GM08714 (cell line): ENCODE measurements at regions not wholly inside any gene's neighbourhood (a gene's known extent, or its start where the extent isn't known, plus 50 kb on each side); places are given as distances from the start of the nearest gene placed in this dataset.
"Not testable (repeated sequence)": the region's sequence is repeated elsewhere in the genome, so short reads cannot be mapped to it uniquely, and the experiment has no call there.

Experiments used
- H3K4me3 ChIP-seq: fragments of 200-500 bp; sonication (Bioruptor generic); 2 replicates; pipeline ENCODE4 v1.5.1; 2014; ENCODE audit warnings: mild to moderate bottlenecking, low read length, inconsistent platforms
- ZNF274 ChIP-seq: IDR thresholded peaks from 2 replicates; pipeline ENCODE4 v1.6.1; 2012; ENCODE audit warnings: mild to moderate bottlenecking, low read depth, low read length

DNA sequence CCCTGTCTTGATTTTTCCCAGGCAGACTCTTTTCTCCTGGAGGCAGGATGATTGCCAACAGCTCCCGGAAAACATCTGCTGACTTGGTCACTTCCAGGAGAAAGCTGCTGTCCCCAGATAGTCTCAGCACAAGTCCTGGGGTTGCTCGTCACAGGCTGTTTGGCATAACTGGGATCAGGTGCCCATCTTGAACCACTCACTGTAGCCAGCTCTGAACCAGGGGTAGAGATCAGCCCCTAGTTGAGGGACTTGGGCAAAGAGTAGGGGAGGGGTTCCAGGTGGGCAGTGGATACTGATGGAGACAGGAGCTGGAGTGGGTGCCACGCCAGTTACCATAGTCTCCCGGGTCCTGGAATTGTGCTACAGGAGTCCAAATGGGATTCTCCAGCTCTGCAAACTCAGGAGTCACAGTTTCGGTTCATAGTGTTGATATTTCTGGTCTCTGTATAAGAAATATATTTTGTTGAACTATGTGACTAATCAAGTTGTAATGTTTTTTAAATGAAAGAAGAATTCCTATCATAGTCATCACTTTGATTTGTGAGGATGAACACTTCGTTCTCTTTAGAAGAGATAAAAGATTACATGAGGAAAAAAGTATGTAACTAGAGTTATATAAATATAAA lies 1154.5 kb downstream of the AACS start:
- no peak overlapping the region for H3K4me3 ChIP-seq
- no peak for TF ChIP-seq ZNF274

DNA sequence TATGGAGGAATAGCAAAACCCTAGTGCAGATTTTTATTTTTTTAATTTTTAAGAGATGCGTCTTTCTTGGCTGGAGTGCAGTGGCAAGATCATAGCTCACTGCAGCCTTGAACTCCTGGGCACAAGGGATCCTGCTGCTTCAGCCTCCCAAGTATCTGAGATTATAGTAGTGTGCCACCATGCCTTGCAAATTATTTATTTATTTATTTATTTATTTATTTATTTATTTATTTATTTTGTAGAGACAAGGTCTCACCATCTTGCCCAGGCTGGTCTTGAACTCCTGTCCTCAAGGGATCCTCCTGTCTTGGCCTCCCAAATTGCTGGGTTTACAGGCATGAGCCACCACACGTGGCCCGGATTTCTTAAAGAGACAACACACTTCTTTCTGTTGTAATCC lies 1158.8 kb downstream of the AACS start:
- TF ChIP-seq ZNF274, result no peak
- no peak overlapping the region for H3K4me3 ChIP-seq

GRCh38 chr12:126228936-126229335 lies 1163.7 kb downstream of the AACS start:
- H3K4me3 ChIP-seq, result no peak overlapping the region
- TF ChIP-seq ZNF274, result no peak

GRCh38 chr12:126232711-126233110 lies 1167.5 kb downstream of the AACS start:
- H3K4me3 ChIP-seq, result no peak overlapping the region
- TF ChIP-seq ZNF274, result no peak

GRCh38 chr12:126233625-126234024 lies 1168.4 kb downstream of the AACS start:
- no peak for TF ChIP-seq ZNF274
- no peak overlapping the region for H3K4me3 ChIP-seq

GRCh38 chr12:126243814-126244440 lies 1178.7 kb downstream of the AACS start:
- no peak overlapping the region for H3K4me3 ChIP-seq
- TF ChIP-seq ZNF274, result no peak

- TF ChIP-seq ZNF274, result no peak
- no peak overlapping the region for H3K4me3 ChIP-seq
Measured at GRCh38 chr12:126247936-126248335, 1182.7 kb downstream of the AACS start.

DNA sequence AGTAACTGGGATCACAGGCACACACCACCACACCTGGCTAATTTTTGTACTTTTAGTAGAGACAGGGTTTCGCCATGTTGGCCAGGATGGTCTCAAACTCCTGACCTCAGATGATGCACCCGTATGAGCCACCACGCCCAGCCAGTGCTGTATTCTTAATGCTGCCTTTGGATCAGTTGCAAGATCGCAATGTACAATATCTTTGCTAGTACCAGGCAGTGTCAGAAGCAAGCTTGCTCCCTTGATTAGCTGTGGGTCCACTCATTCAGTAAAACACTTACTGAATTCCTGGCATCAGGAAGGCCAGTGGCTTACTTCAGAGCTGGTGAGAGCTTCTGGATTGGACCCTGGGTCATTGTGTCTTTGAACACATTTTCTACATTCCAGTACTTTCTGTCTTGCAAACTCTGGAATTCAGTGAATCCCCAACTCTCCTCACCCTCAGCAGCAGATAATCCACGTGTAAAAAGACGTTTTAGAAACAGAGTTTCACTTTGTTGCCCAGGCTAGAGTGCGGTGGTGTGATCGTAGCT lies 1183.7 kb downstream of the AACS start:
- no peak for TF ChIP-seq ZNF274
- H3K4me3 ChIP-seq, result no peak overlapping the region

DNA sequence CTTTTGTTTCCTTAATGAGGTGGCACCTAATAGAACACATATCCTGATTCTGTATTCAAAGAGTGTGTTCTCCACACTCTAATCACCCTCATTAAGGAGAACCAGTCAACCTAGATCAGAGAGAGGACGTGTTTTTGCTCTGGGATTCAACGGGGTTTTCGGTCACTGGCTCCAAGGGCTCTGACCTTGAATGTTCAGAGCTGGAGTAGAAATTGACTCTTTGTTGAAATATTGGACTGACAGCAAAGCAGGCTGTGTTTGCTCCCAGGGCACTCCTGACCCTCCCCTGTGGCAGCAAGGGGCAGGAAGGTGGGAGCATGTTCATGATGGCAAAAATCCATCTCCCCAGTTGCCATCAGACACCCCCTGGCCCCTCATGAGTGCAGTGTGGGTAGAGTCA lies 1193.0 kb downstream of the AACS start:
- TF ChIP-seq ZNF274, result no peak
- no peak overlapping the region for H3K4me3 ChIP-seq

DNA sequence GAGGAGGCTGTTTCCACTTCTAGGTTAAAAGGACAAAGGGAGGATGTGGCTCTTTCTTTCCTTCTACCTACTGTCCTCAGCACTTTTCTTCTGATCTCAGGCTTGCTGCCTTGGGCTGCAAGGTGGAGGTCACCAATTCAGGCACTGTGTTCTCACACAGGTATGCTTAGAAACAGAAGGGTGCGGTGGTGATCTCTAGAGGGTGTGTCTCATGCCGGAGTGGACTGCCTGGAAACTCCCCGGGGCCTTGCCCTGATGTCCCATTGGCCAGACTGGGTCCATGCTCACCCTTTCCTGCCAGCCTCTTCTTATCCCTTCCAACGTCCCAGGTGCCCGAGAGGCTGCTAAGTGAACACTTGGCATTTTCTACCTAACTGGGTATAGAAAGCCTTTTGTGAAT lies 1197.6 kb downstream of the AACS start:
- no peak overlapping the region for H3K4me3 ChIP-seq
- no peak for TF ChIP-seq ZNF274

DNA sequence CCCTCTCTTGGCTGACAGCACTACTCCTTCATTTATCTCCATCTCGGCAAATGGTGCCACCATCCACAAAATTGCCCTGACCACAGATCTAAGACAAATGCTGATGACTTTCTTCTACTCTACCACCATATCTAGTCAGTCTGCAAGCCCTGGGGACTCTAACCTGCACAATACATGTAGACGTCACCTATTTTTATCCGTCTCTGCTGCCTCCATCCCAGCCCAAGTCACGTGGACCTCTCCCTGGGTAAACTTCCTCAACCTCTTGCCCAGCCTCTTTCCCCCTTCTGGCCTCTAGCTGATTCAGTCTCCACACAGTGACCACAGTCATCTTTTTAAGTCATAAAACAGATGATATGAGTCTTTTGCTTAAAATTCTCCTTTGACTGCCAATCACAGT lies 1203.0 kb downstream of the AACS start:
- no peak overlapping the region for H3K4me3 ChIP-seq
- no peak for TF ChIP-seq ZNF274

- no peak overlapping the region for H3K4me3 ChIP-seq
- no peak for TF ChIP-seq ZNF274
Measured at GRCh38 chr12:126271159-126271558, 1205.9 kb downstream of the AACS start.

- no peak overlapping the region for H3K4me3 ChIP-seq
- TF ChIP-seq ZNF274, result no peak
Measured at GRCh38 chr12:126282691-126283090, 1217.5 kb downstream of the AACS start.

- TF ChIP-seq ZNF274, result no peak
- no peak overlapping the region for H3K4me3 ChIP-seq
Measured at GRCh38 chr12:126286203-126286602, 1221.0 kb downstream of the AACS start.

- no peak overlapping the region for H3K4me3 ChIP-seq
- TF ChIP-seq ZNF274, result no peak
Measured at GRCh38 chr12:126290456-126290855, 1225.2 kb downstream of the AACS start.

DNA sequence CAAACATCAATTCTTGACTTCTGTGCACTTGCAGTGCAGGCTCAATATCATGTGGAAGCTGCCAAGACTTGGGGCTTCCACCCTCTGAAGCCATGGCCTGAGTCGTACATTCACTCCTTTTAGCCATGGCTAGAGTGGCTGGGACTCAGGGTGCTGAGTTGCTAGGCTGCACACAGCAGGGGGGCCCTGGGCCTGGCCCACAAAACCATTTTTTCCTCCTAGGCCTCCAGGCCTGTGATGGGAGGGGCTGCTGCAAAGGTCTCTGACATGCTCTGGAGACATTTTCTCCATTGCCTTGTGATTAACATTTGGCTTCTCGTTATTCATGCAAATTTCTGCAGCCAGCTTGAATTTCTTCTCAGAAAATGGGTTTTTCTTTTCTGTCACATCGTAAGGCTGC lies 1226.8 kb downstream of the AACS start:
- not testable (repeated sequence) for H3K4me3 ChIP-seq
